ENCODE measurements at regions not wholly inside any gene's neighbourhood (a gene's known extent, or its start where the extent isn't known, plus 50 kb on each side); places are given as distances from the start of the nearest gene placed in this dataset.

DNA sequence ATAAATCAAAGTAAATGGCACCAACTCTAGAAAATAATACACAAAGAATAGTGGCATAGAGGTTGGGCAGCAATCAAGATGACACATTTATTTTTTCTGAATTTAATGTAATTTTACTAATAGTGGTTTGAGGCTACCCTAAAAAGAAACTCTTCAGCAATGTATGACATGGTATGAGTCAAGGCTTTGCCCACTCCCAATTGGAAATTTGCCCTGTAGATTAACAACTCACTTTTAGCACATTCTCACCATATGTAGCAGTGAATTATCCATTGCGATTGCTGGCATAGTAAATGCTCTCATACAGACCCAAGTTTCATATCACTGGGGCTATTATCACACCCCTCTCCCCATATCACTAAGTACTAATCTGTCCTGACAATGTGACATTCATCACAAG, 832.1 kb upstream of the ZNF608 start:
- no peak for TF ChIP-seq YY1 (IDR thresholded peaks at IDR 0.05; ENCODE audit: insufficient read depth, insufficient read length)
- TF ChIP-seq ZNF274 (IDR thresholded peaks at IDR 0.05; ENCODE audit: low read depth, low read length) = no peak
- TF ChIP-seq SUZ12 (IDR thresholded peaks at IDR 0.05; ENCODE audit: extremely low read depth, insufficient read depth, insufficient read length) = no peak
